T1000 (cell line): ENCODE measurements at regions not wholly inside any gene's neighbourhood (a gene's known extent, or its start where the extent isn't known, plus 50 kb on each side); places are given as distances from the start of the nearest gene placed in this dataset.

Source experiments
- DNase-seq: peaks from one replicate; lab custom pipeline; 2025; ENCODE audit warnings: mixed read lengths; lab: John Stamatoyannopoulos, UW

- no peak for DNase-seq
These were observed 819.5 kb downstream of the BCL11A start for GRCh38 chr2:59733970-59734369.

- DNase-seq: no peak
These were observed 819.9 kb downstream of the BCL11A start for GRCh38 chr2:59733567-59733930.

DNA sequence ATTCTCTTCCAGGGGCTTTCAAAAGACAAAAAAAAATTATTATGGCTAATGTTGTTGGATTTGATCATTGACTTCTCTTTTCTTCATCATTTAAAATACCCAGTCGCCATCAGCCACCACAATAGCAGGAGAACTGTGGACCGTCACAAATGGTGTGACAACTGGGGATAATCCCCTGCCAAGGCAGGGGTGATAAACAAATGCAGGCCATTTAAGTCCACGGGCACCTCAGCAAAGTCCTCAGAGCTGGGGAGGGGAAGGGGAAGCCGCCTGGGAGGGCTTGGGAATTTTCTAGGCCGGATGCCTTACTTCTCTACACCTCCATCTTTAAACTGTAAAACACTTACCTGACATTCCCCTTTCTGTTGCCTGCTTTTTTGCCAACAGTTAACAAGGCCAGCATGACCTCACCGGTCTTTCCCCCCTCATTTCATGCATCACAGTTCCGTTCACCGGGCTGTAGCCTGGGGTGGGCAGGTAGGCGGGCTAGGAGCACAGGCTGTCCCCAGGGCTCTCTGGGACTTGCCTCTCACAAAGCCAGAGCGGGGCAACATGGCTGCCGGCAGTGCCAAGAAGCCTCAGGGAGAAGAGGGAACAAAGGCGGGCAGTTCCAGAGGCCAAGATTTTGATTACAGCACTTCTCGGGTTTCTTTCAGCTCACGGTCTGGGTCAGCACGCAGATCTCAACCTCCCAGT is 820.4 kb downstream of the BCL11A start:
- DNase-seq: no peak

DNA sequence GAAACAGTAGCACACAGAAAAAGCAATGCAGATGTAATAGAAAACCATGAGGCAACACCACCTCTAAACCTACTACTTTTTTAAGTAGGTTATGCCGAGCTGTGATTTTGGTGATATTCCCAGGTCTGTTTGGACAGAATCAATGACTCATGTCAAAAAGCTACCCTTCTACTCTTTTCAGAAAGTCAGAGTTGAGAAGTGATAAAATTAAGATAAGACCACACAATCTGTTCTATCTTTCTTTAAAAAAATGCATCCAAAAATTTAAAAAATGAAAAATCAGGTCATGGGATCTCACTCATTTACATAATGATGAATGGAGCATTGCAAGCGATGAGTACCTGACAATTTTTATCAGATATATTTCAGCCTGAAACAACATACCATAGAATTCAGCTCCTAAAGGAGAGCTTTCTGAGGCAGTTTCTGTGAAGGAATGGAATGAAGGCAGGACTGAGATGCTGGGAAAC is 826.3 kb downstream of the BCL11A start:
- DNase-seq: no peak

- no peak for DNase-seq
These were observed 827.0 kb downstream of the BCL11A start for GRCh38 chr2:59726228-59727120.

DNA sequence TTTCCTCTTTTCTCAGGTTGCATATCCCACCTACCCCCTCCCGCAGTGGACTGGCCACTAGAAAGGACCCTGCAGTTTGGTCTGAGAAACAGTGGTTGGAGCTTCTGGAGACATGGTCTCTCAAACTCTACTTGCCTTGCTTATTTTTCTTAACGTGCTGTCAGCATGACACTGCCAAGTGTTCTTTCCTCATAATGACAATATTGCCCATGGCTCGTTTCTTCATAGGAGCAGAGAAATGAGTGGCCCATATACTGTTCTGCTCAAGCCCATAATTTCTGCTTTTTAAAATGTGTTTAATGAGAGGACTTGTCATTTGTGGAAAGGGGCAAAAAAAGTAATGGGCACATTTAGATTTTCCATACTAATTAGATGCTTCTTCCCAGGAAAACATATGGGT is 828.7 kb downstream of the BCL11A start:
- no peak for DNase-seq

GRCh38 chr2:59720296-59720866 is 833.1 kb downstream of the BCL11A start:
- no peak for DNase-seq

DNA sequence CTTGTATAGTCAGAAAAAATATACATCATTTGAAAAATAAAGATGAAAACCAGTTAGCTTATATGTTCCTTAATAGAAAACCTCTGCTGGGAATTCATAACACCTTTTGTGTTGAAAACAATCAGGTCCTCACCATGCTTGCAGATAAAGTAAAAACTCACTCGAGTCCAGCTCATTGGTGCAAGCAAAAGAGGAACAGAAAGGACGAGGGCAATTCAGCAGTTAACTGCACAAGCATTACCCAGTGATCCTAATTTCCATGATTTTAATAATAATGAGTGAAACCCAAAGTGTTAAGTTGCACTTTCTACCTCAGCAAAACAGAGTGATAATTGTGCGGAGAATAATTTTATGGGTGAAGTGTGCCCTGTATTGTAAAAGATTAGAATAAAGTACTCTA is 839.9 kb downstream of the BCL11A start:
- no peak for DNase-seq

- DNase-seq: no peak
These were observed 842.3 kb downstream of the BCL11A start for GRCh38 chr2:59711121-59711520.

- no peak for DNase-seq
These were observed 846.7 kb downstream of the BCL11A start for GRCh38 chr2:59706729-59707128.

- no peak for DNase-seq
These were observed 849.7 kb downstream of the BCL11A start for GRCh38 chr2:59703796-59704195.

- DNase-seq: no peak
These were observed 851.4 kb downstream of the BCL11A start for GRCh38 chr2:59702026-59702425.

- DNase-seq: no peak
These were observed 852.0 kb downstream of the BCL11A start for GRCh38 chr2:59701271-59701994.

DNA sequence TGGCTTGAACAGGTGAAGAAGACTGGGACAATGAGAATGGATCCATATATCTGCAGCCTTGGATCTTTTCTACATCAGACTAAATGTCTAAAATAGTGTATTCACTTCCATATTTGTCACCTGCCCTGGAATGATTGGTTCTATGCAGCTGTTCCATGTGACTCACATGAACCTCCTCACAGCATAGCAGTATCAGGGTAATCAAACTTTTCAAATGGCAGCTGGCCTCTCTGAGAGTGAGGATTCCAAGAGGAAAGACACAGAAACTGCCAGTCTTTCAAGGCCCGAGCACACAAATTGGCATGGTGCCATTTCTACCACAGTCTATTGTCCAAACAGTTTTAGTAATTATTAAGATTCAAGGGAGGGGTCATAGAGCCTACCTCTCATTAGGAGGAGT is 859.3 kb downstream of the BCL11A start:
- no peak for DNase-seq

- no peak for DNase-seq
These were observed 860.1 kb downstream of the BCL11A start for GRCh38 chr2:59693231-59693959.

DNA sequence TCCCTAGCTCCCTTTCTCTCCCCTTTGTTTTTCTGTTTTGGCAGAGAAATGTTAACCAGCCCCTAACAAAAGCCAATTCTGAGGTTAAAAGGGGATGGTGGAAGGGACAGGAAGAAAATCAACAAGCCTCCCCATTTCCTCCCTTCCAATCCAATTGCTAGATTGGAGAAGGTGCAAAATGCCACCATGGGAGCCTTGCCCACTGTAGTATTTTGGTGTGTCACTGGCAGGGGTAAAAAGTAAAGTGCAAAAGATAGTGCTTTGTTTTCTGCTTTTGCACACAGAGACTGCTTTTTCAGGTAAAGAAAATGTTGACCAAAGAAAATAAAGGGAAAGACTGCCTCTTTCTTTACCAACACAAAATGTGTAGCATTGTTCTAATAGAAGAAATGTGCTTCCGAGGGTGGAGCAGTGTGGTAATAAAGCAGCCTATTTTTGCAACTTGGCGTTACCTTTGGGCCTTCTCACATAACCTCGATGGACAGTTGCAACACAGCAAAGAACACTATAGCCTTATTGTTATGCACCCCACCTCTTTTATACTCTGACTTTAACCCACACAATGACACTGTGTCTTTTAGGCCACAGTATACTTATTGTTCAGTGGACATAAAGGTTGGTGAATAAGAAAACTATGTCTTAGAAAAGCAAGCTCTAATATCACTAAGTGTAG is 861.8 kb downstream of the BCL11A start:
- no peak for DNase-seq

DNA sequence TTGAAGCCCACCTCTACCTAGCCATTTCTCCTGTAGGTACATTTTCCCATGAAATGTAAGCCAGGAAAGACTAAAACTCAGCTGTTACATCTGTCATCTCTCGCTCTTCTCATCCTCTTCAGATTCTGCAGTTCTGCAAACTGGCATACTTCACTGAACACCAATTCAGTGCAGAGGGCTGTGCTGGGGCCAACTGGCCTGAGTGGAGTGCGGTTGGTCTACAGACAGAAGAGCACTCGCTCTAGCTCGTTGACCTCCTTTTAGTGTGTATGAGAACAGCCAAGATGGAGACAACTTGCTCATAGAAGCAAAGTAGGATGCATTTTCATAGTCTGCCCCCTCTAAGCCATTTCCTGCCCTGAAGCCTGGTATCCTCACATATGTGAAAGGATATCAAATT is 862.6 kb downstream of the BCL11A start:
- DNase-seq: no peak

DNA sequence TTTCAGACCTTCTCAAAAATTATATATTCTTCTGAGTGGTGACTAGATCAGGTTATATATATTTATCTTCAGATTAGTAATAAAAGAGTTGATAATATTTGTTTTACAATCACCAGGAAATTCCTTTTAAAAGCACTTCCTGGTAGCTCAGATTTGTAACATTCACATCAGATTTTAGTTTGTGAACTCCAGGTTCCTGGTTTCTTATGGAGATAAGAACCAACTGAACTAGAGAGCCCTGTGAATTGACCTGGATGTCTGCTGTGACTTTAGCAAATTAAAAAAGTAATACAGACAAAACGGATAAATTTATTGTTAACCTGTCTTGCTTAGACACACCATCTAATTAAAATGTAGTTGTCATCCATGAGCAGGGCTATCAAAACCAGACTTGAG is 868.7 kb downstream of the BCL11A start:
- no peak for DNase-seq

DNA sequence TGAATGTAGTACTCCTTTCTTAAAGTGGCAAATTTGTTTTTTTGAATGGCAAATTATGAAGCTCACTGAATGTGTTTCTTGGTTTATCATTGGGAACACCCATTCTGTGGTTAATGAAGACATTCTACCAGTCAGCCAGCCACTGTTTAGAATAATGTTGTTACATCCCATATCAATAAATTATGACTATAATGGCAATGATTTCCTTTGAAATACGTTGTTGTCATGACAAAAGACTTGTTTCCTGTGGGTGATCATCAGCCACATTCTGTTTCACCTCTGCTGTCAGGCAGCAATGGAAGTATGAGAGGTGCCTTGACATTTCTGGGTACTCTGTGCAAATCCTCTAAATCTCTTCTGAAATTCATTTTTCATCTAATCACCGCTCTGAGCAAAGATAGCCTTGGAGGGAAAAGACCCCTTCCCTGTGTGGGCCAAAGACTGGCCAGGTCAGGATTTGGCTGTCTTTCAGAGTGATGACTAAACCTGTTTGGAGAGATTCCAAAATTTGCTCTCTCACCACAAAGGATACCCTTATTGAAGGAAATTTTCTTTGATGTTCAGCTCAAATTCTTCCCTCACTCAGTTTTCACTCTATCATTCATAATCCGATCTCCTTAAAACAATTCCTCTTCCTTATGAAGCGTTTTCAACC is 869.2 kb downstream of the BCL11A start:
- DNase-seq: no peak

DNA sequence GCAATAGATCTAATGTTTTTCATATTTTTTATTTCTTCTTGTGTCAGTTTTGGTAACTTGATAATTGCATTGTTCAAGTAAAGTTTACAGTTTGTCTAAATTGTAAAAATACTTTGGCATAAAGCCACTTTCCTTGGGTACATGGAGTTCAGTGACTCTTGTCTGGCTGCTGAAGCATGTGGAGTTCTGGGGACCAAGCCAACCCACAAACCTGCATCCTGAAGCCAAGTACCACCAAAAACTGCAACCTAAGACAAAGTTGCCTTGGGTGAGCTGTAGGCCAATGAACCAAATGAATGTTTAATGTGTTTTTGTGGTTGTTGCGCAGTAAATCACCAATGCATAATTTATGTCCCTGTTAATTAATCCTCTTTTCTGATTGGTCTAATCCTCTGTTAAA is 872.6 kb downstream of the BCL11A start:
- DNase-seq: no peak

- DNase-seq: no peak
These were observed 876.3 kb downstream of the BCL11A start for GRCh38 chr2:59677158-59677557.
